Osteocyte (in vitro differentiated cells): ENCODE measurements at regions not wholly inside any gene's neighbourhood (a gene's known extent, or its start where the extent isn't known, plus 50 kb on each side); places are given as distances from the start of the nearest gene placed in this dataset.

Source experiments
- DNase-seq: peaks from one replicate; pipeline ENCODE4 v3.0.0; 2021; ENCODE audit warnings: mixed read lengths; ENCODE audit not compliant: unreplicated experiment; ENCODE audit errors: extremely low spot score
- H3K27ac Mint-ChIP-seq: one replicate; pipeline ENCODE4 v1.8.0; 2021; ENCODE audit warnings: mild to moderate bottlenecking, mixed read lengths; ENCODE audit not compliant: unreplicated experiment
- H3K27me3 Mint-ChIP-seq: one replicate; pipeline ENCODE4 v1.8.0; 2021; ENCODE audit warnings: mixed read lengths; ENCODE audit not compliant: unreplicated experiment
- H3K36me3 Mint-ChIP-seq: one replicate; pipeline ENCODE4 v1.8.0; 2021; ENCODE audit warnings: mixed read lengths; ENCODE audit not compliant: unreplicated experiment
- H3K4me1 Mint-ChIP-seq: one replicate; pipeline ENCODE4 v1.8.0; 2021; ENCODE audit warnings: mixed read lengths; ENCODE audit not compliant: unreplicated experiment
- H3K4me3 Mint-ChIP-seq: one replicate; pipeline ENCODE4 v1.8.0; 2021; ENCODE audit warnings: mild to moderate bottlenecking, moderate library complexity, mixed read lengths; ENCODE audit not compliant: unreplicated experiment
- H3K9me3 Mint-ChIP-seq: one replicate; pipeline ENCODE4 v1.8.0; 2021; ENCODE audit warnings: mixed read lengths; ENCODE audit not compliant: unreplicated experiment
- TF ChIP-seq, protein P1 (sequence below): fragments of 200-600 bp; sonication (generic); IDR thresholded peaks from 2 replicates; pipeline ENCODE4 v1.5.0; 2021; ENCODE audit warnings: antibody characterized with exemption, mild to moderate bottlenecking, moderate library complexity

DNA sequence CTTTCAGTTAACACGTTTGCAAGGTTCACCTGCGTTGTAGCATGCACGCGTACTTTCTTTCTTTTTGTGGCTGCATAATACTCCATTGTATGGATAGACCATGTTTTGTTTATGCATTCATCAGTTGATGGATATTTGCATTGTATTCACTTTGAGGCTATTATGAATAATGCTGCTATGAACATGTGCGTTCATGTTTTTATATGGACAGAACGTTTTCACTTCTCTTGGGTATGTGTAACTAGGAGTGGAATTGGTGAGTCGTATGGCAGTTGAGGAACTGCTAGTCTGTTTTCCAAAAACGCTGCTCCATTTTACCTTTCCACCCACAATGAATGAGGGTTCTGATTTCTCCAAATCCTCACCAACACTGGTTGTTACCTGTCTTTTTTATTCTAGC, 244.3 kb downstream of the GLI2 start:
- Mint-ChIP-seq H3K27ac (no peak overlapping the region), H3K27me3 (no peaks in the 10 kb centered on the region)
- DNase-seq: no peak

DNA sequence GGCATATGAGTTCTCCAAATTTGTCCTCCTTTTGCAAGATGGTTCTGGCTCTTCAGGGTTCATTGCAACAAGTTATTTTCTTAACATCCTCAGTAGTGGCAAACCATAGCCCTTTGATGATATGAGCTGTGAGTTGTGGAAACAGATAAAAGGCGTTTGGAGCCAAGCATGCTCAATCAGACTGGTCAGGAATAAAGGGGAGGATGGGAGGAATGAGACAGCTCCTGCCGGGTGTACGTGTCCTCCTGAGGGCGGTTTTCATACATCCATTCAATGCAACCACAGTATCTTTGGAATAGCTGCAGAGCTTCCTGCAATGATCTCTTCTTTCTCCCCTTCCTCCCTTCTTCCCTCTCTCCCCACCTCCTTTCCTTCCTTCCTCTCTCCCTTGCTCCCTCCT, 245.8 kb downstream of the GLI2 start:
- H3K27ac Mint-ChIP-seq: no peak overlapping the region
- no peak for DNase-seq
- no peak overlapping the region for H3K4me3 Mint-ChIP-seq
- peaks cover 19% of the 10 kb centered on the region for H3K4me1 Mint-ChIP-seq
- H3K36me3 Mint-ChIP-seq: peaks cover 49% of the 10 kb centered on the region
- H3K27me3 Mint-ChIP-seq: no peaks in the 10 kb centered on the region
- TF ChIP-seq, protein P1, sequence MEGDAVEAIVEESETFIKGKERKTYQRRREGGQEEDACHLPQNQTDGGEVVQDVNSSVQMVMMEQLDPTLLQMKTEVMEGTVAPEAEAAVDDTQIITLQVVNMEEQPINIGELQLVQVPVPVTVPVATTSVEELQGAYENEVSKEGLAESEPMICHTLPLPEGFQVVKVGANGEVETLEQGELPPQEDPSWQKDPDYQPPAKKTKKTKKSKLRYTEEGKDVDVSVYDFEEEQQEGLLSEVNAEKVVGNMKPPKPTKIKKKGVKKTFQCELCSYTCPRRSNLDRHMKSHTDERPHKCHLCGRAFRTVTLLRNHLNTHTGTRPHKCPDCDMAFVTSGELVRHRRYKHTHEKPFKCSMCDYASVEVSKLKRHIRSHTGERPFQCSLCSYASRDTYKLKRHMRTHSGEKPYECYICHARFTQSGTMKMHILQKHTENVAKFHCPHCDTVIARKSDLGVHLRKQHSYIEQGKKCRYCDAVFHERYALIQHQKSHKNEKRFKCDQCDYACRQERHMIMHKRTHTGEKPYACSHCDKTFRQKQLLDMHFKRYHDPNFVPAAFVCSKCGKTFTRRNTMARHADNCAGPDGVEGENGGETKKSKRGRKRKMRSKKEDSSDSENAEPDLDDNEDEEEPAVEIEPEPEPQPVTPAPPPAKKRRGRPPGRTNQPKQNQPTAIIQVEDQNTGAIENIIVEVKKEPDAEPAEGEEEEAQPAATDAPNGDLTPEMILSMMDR: no peak
- H3K9me3 Mint-ChIP-seq: no peaks in the 10 kb centered on the region

More for the DNA sequence above, 244.3 kb downstream of the GLI2 start:
- Mint-ChIP-seq H3K36me3 (peaks cover 56% of the 10 kb centered on the region), H3K9me3 (no peaks in the 10 kb centered on the region), H3K4me1 (peaks cover 19% of the 10 kb centered on the region), H3K4me3 (no peak overlapping the region)
- TF ChIP-seq, protein P1: no peak

DNA sequence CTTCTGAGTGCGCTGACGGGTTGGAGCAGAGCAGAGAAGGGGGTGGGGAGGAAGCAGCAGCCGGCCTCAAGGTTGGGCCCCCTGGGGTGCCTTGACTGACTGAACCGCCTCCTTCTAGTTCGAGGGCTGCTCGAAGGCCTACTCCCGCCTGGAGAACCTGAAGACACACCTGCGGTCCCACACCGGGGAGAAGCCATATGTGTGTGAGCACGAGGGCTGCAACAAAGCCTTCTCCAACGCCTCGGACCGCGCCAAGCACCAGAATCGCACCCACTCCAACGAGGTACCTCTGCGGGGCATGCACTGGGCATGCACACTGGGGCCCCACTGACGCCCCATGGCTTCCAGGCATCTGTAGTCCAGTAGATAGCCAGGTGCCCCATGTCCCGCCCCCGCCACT, 246.9 kb downstream of the GLI2 start:
- no peak overlapping the region for H3K27ac Mint-ChIP-seq
- no peaks in the 10 kb centered on the region for H3K9me3 Mint-ChIP-seq
- H3K4me3 Mint-ChIP-seq: no peak overlapping the region
- H3K36me3 Mint-ChIP-seq: peaks cover 49% of the 10 kb centered on the region
- DNase-seq: no peak
- TF ChIP-seq, protein P1: no peak
- peaks cover 19% of the 10 kb centered on the region for H3K4me1 Mint-ChIP-seq
- H3K27me3 Mint-ChIP-seq: no peaks in the 10 kb centered on the region

DNA sequence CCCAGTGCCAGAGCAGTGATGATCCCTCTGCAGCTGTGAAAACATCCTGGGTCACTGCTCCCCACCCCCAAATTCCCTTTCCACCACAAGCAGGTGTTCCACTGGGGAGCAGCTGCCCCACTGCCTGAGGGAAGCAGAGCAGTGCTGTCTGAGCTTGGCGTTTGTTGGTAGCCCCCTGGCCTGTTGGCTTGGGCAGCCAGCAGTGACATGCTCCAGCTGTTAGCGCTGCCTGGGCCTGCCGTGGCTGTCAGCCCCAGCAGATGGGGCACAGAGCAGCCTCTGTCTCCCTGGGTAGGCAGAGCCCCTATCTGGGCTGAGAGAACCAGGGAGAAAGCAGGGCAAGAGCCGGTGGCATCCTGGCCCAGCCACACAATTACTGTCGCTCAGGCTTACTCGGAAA, 247.7 kb downstream of the GLI2 start:
- H3K27me3 Mint-ChIP-seq: no peaks in the 10 kb centered on the region
- peak overlapping the region; percentile 11 for H3K27ac Mint-ChIP-seq
- peaks cover 19% of the 10 kb centered on the region for H3K4me1 Mint-ChIP-seq
- H3K9me3 Mint-ChIP-seq: no peaks in the 10 kb centered on the region
- H3K36me3 Mint-ChIP-seq: peaks cover 49% of the 10 kb centered on the region
- H3K4me3 Mint-ChIP-seq: no peak overlapping the region
- no peak for DNase-seq
- TF ChIP-seq, protein P1: no peak

DNA sequence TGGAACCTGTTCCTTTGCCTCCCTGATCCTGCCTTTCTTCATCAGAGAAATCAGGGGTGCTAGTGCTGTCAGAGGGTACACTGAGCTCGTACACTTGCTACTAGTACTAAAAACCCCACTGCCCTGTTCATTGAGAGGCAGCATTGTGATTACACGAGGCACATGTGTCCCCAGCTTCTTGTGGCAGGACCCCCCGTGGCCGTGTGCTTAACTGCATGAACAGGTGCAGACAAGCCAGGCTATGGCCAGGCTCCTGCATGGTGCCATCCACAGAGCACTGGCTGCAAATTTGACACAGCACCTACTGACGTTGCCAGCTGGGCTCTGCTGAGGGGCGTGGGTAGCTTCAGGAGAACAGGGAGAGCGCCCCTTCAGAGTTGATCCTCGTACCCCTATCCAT, 248.4 kb downstream of the GLI2 start:
- Mint-ChIP-seq H3K36me3 (peaks cover 48% of the 10 kb centered on the region), H3K4me1 (peaks cover 19% of the 10 kb centered on the region), H3K4me3 (no peak overlapping the region), H3K27me3 (no peaks in the 10 kb centered on the region), H3K9me3 (no peaks in the 10 kb centered on the region), H3K27ac (no peak overlapping the region)
- no peak for DNase-seq
- TF ChIP-seq, protein P1: no peak
